AG09309 (cell line): ENCODE measurements at regions not wholly inside any gene's neighbourhood (a gene's known extent, or its start where the extent isn't known, plus 50 kb on each side); places are given as distances from the start of the nearest gene placed in this dataset.

Experiments used
- DNase-seq: peaks from one replicate; pipeline ENCODE4 v3.0.0-alpha.2; 2010; ENCODE audit warnings: low read depth
- H3K4me3 ChIP-seq: 2 replicates; pipeline ENCODE4 v1.5.1; 2011; ENCODE audit warnings: mild to moderate bottlenecking, low read depth, low read length, moderate library complexity; ENCODE audit not compliant: control insufficient read depth
- CTCF ChIP-seq: IDR thresholded peaks from 2 replicates; pipeline ENCODE4 v1.5.1; 2011; ENCODE audit warnings: mild to moderate bottlenecking, low read depth, low read length, inconsistent platforms; ENCODE audit not compliant: insufficient read depth, control insufficient read depth; ENCODE audit errors: missing control alignments

GRCh38 chr16:49969091-49970030 lies 55.7 kb upstream of the CNEP1R1 start:
- TF ChIP-seq CTCF: no peak
- DNase-seq: no peak
- no peak overlapping the region for H3K4me3 ChIP-seq

- no peak for TF ChIP-seq CTCF
- DNase-seq: no peak
- H3K4me3 ChIP-seq: no peak overlapping the region
Observed at GRCh38 chr16:49970797-49971431, 54.1 kb upstream of the CNEP1R1 start.

GRCh38 chr16:49972280-49972679 lies 52.7 kb upstream of the CNEP1R1 start:
- no peak for TF ChIP-seq CTCF
- no peak for DNase-seq
- H3K4me3 ChIP-seq: no peak overlapping the region

GRCh38 chr16:49972961-49973360 lies 52.1 kb upstream of the CNEP1R1 start:
- TF ChIP-seq CTCF: no peak
- no peak for DNase-seq
- no peak overlapping the region for H3K4me3 ChIP-seq
